ENCODE measurements at regions not wholly inside any gene's neighbourhood (a gene's known extent, or its start where the extent isn't known, plus 50 kb on each side); places are given as distances from the start of the nearest gene placed in this dataset.
"Not testable (repeated sequence)": the region's sequence is repeated elsewhere in the genome, so short reads cannot be mapped to it uniquely, and the experiment has no call there.

DNA sequence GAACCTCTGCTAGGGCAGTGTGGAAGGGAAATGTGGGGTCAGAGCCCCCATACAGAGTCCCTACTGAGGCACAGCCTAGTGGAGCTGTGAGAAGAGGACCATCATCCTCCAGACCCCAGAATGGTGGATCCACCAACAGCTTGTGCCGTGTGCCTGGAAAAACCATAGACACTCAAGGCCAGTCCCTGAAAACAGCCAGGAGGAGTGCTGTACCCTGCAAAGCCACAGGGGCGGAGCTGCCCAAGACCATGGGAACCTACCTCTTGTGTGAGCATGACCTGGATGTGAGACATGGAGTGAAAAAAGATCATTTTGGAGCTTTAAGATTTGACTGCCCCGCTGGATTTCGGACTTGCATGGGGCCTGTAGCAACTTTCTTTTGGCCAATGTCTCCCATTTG, 143.4 kb upstream of the CCDC54 start:
- DNase-seq (ENCODE audit: low read depth in 2 of 3, low spot score in 2 of 3), result not testable (repeated sequence)

- no peak for DNase-seq (ENCODE audit: low read depth in 2 of 3, low spot score in 2 of 3)
These were observed 141.9 kb upstream of the CCDC54 start for GRCh38 chr3:107235193-107235927.

DNA sequence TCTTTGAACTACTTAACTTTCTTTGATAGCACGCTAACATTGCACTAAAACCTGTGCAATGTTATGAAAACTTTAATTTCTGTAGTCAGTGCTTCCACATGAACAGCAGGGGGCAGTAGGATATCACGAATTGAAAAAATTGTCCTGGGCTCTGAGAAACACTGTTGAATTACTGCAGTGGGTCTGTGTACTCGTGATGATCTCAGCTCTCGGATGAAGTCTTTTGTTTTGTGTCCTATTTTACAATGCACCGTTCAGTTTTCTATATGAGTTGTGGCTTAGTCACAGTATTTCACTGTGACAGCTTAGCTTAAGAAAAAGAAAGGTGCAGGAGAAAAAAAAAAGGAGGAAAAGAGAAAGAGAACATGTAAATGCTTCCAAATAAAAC, 141.3 kb upstream of the CCDC54 start:
- DNase-seq (ENCODE audit: low read depth in 2 of 3, low spot score in 2 of 3), result peak in 1 of 3 experiments; percentile 11

DNA sequence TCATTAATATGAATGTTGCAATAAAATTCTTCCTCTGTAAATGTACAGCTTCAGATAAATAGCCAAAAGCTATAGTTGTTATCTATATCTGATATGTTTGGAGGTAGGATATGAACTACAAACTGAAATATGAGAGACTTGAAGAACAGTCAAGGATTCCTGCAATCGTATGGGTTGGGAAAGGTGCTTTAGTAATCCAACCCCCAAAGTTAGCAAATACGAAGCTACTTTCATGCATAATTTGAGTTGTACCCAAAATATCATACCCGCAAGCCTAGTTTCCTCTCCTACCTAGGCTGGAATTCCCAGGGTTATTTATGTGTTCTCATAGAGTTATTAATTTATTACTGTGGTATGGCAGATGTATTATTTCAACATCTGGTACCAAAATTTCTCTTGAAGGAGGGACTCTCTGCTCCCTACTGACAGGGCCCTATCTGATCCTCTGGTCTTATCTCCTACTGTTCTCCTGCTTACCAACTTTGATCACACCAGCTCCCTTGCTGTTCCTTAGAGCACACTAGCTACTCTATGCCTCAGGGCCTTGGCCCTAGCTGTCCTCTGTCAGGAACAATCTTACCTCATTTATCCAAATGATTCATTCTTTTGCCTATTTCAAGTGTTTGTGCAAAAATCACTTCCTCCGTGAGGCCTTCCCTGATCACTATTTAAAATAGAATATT, 140.4 kb upstream of the CCDC54 start:
- DNase-seq (ENCODE audit: low read depth in 2 of 3, low spot score in 2 of 3), result no peak

DNA sequence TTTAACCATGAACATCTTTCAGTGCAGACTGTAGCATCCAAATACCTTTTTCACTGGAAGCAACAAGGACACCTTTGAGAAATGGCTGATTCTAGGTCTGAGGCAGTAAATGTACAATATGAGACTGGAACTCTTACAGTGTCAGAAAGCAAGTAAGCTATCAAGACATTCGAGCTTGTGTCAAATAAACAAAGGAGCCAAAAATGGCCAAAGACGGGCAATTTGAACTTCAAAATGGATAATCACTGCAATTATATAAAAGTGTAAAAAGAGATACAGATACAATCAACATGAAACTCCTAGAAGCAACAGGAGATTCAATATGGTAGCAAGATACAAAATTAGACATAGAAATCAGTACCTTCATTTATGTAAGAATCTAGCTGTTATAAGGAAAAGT, 138.5 kb upstream of the CCDC54 start:
- no peak for DNase-seq (ENCODE audit: low read depth in 2 of 3, low spot score in 2 of 3)

DNA sequence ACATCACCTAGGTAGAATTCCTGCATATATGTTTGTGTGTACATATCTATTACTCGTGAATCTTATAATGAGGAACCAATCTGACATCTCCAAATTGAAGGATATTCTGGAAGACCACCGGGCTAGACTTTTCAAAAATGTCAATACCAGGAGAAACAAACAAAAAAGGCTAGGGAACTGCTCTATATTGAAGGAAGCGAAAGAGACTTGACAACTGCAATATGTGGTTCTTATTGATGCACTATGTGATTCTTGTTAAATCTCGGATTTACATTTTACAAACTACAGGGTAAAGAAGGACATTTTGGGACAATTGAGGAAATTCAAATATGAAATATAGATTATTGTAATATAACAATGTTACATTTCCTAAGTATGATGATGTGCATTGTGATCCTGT, 137.5 kb upstream of the CCDC54 start:
- no peak for DNase-seq (ENCODE audit: low read depth in 2 of 3, low spot score in 2 of 3)

- DNase-seq (ENCODE audit: low read depth in 2 of 3, low spot score in 2 of 3), result peak; percentile 43 to 57 (median 50)
These were observed 136.8 kb upstream of the CCDC54 start for GRCh38 chr3:107240183-107241091.

DNA sequence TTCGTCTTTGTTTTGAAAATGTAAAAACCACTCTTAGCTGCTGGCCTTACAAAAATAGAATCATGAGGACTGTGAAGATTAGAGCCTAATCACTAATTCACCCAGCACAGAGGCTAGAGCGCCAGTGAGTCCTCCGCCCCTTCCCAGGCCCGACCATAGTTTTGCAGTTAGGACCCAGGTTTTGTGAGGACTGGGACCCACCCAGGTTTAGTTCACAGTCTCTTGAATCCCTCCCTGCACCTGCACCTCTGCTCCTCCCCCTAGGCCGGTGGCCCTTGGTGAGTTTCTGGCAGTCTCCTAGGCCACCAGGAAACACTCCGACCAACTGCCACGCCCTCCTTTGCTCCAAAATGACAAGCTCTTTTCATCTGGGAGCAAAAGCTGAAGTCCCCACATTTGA, 136.0 kb upstream of the CCDC54 start:
- DNase-seq (ENCODE audit: low read depth in 2 of 3, low spot score in 2 of 3), result peak in 1 of 3 experiments; percentile 3

- no peak for DNase-seq (ENCODE audit: low read depth in 2 of 3, low spot score in 2 of 3)
These were observed 134.7 kb upstream of the CCDC54 start for GRCh38 chr3:107242579-107242978.

- DNase-seq (ENCODE audit: low read depth in 2 of 3, low spot score in 2 of 3), result no peak
These were observed 130.1 kb upstream of the CCDC54 start for GRCh38 chr3:107247116-107247515.

DNA sequence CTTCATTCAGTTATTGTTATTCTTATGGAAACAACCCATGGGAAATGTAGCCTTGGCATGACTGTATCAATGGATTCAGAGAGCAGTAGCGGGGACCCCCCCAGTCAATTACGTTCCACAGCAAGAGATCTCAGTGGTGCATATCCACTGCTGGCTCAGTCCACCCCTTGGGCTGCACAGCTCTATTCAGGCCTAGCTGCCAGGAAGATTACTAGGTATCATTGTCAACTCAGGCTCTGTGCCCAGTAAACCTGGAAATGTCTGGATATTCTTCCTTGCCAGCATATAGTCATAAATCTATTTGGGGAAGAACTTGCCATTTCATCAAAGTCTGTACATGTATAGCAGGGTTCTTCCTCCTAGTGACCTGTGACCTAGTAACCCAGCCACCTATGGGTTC, 128.1 kb upstream of the CCDC54 start:
- DNase-seq (ENCODE audit: low read depth in 2 of 3, low spot score in 2 of 3), result no peak

- no peak for DNase-seq (ENCODE audit: low read depth in 2 of 3, low spot score in 2 of 3)
These were observed 127.0 kb upstream of the CCDC54 start for GRCh38 chr3:107250221-107250620.

DNA sequence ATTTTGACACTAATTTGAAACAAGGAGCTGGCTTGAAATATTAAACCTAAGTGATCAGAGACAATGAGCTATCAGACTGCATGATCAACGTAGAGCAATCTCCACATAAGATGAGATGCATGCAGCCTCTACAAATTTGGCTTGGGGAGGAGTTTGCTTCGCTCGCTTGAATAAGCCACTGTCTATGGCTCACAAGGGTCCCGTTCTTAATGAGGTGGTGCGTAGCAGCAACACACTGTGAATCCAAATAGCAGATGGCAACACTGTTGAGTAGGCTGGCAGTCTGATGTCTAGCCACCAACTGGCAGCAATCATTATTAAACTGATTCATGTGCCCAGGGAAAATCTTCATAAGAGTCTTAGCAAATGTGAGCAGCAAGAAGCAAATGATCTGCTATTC, 125.4 kb upstream of the CCDC54 start:
- no peak for DNase-seq (ENCODE audit: low read depth in 2 of 3, low spot score in 2 of 3)

- no peak for DNase-seq (ENCODE audit: low read depth in 2 of 3, low spot score in 2 of 3)
These were observed 120.3 kb upstream of the CCDC54 start for GRCh38 chr3:107256963-107257362.

GRCh38 chr3:107258300-107258699, 118.9 kb upstream of the CCDC54 start:
- DNase-seq (ENCODE audit: low read depth in 2 of 3, low spot score in 2 of 3), result no peak

DNA sequence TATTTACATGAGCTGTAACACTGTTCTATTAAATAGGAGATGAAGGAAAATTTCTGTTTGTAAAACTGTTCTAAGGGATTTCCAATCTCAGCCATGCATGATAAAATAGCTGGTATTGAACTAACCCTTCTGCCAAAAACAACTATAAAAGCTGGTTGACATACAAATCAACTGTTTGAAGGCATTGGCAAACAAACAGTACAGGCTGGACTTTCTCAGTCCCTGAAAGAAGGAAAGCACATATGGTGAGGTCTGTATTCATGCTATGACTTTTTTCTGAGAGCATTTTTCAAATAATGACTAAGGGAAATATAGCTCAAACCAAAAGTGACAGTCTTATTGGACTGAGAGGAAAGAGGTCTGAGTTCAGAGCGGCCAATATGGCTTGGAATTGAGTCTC, 117.0 kb upstream of the CCDC54 start:
- no peak for DNase-seq (ENCODE audit: low read depth in 2 of 3, low spot score in 2 of 3)

GRCh38 chr3:107263269-107264021, 113.8 kb upstream of the CCDC54 start:
- DNase-seq (ENCODE audit: low read depth in 2 of 3, low spot score in 2 of 3), result no peak

DNA sequence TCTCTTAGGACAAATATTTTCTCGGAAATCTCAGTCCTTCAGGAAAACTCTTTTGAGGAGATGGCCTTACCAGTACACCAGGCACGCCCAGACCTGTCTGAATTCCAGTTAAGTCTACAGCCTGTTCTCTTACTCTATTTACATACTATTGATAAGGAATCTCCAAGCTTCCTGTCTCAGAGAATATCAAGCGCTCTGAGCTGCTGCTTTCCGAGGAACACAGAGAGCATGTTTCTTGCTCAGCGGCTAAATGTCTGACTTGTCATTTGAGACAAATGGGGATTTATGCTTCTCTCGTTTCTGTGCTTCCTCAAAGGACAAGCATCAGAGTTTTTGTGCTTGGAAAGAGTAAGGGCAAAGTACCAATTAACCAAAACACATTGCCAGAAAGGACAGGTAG, 112.4 kb upstream of the CCDC54 start:
- no peak for DNase-seq (ENCODE audit: low read depth in 2 of 3, low spot score in 2 of 3)

DNA sequence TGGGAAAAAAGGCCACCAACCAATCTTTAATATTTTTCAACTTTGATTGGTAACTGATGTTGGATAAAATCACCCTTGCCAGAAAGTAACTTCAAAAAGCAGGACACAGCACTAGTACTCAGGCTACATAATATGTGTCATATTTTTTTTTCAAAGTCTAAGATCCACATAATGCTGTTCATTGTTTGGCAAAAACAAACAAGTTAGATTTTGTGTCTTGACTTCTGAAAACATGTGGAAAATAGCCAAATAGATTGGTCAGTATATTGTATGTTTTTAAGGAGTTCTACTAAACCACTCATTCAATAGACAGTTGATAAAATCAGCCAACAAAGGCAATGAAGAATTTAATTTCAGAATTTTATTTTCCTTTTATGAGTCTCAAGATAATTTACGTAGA, 111.7 kb upstream of the CCDC54 start:
- DNase-seq (ENCODE audit: low read depth in 2 of 3, low spot score in 2 of 3), result no peak

DNA sequence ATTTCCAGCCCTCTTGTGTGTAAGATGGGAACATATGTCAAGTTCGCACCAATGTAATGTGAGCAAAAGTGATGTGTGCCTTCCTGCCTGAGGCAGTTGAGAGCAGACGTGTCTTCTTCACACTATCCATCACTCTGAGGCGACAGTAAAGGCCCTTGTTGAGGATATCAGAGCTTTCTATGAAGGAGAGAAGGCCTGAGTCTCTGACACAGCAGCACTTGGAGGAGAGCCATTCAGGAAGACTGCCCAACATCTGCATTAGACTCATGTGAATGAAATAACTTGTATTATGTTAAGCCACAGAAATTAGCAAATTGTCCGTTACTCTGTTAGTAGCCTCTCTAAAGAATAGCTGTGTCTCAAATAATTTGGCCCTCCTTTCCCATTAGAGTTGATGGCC, 108.8 kb upstream of the CCDC54 start:
- DNase-seq (ENCODE audit: low read depth in 2 of 3, low spot score in 2 of 3), result no peak

DNA sequence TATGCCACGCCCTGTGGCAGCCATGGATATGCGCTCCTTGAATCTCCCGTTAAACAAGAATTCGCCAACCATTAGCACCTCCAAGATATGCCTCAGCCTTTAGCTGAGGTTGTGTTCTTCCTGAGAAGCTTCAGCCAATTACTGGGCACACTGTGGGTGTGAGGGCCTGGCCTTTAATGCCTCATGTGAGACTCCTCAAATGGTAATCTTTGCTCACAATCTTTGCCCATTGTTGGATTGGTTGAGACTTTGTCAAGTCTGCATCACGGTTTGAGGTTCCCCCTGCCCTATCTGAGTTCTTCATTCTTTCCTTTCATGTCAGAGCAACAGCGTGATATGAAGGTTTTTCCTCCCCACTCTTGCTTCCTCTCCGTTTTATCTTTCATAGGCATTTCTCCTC, 108.1 kb upstream of the CCDC54 start:
- DNase-seq (ENCODE audit: low read depth in 2 of 3, low spot score in 2 of 3), result no peak
